SK-N-SH (cell line): ENCODE measurements at regions not wholly inside any gene's neighbourhood (a gene's known extent, or its start where the extent isn't known, plus 50 kb on each side); places are given as distances from the start of the nearest gene placed in this dataset.

Source experiments
- CTCF ChIA-PET: fragments of 300-600, 350-600 bp; formaldehyde crosslinking; extraction: SDS; loops from one replicate; lab custom pipeline; 2021; lab: Yijun Ruan, JAX
- POLR2A ChIA-PET: fragments of 350-600 bp; sonication (Branson Sonifier 250); formaldehyde crosslinking; extraction: SDS; loops from one replicate; lab custom pipeline; 2020; ENCODE audit warnings: antibody characterized with exemption, inconsistent platforms; lab: Yijun Ruan, JAX
- DNase-seq: peaks from one replicate; pipeline ENCODE4 v3.0.0; 2012
- H2AFZ ChIP-seq: fragments of 200-600 bp; sonication (generic); 2 replicates; pipeline ENCODE4 v1.8.1; 2016; ENCODE audit warnings: antibody characterized with exemption, mild to moderate bottlenecking, low read depth
- H3F3A ChIP-seq: fragments of 200-600 bp; sonication (generic); replicated peaks from 2 replicates; pipeline ENCODE3; 2016; ENCODE audit warnings: antibody characterized with exemption, mild to moderate bottlenecking; ENCODE audit not compliant: insufficient read depth
- H3K27ac ChIP-seq, 2 experiments: fragments of 200-500 bp in 1 of 2; fragments of 200-600 bp in 1 of 2; sonication (Bioruptor generic) in 1 of 2; sonication (generic), shearing (Covaris generic) in 1 of 2; 2 replicates each; pipeline versions ENCODE4 v1.5.1 to v1.6.1; 2014 to 2016; ENCODE audit warnings: low read depth in 2 of 2, inconsistent platforms in 1 of 2, low read length in 1 of 2, mild to moderate bottlenecking in 1 of 2, mixed read lengths in 1 of 2
- H3K27me3 ChIP-seq: fragments of 200-600 bp; sonication (generic), shearing (Covaris generic); 2 replicates; pipeline ENCODE4 v1.6.1; 2016; ENCODE audit warnings: mixed run types; ENCODE audit not compliant: insufficient read depth
- H3K36me3 ChIP-seq, 2 experiments: fragments of 200-500 bp in 1 of 2; fragments of 200-600 bp in 1 of 2; sonication (Bioruptor generic) in 1 of 2; sonication (generic) in 1 of 2; replicated peaks in 1 of 2; 2 replicates each; pipeline versions ENCODE3 to v1.5.1; 2014 to 2016; ENCODE audit warnings: low read length in 1 of 2, mild to moderate bottlenecking in 1 of 2; ENCODE audit not compliant: insufficient read depth in 2 of 2, control insufficient read depth in 1 of 2
- H3K4me1 ChIP-seq, 2 experiments: fragments of 200-500 bp in 1 of 2; fragments of 200-600 bp in 1 of 2; sonication (Bioruptor generic) in 1 of 2; sonication (generic), shearing (Covaris generic) in 1 of 2; 2 replicates each; pipeline versions ENCODE4 v1.5.1 to v1.6.1; 2014 to 2016; ENCODE audit warnings: low read depth in 1 of 2, low read length in 1 of 2, mixed run types in 1 of 2; ENCODE audit not compliant: insufficient read depth in 2 of 2, control insufficient read depth in 1 of 2
- H3K4me2 ChIP-seq: fragments of 200-600 bp; sonication (generic), shearing (Covaris generic); 2 replicates; pipeline ENCODE4 v1.6.1; 2017; ENCODE audit warnings: mixed run types
- H3K4me3 ChIP-seq, 2 experiments: fragments of 200-500 bp in 1 of 2; fragments of 200-600 bp in 1 of 2; sonication (Bioruptor generic) in 1 of 2; sonication (generic), shearing (Covaris generic) in 1 of 2; 2 replicates each; pipeline versions ENCODE4 v1.5.1 to v1.8.1; 2014 to 2016; ENCODE audit warnings: low read depth in 2 of 2, inconsistent platforms in 1 of 2, low read length in 1 of 2, mild to moderate bottlenecking in 1 of 2, mixed read lengths in 1 of 2, moderate library complexity in 1 of 2
- H3K79me2 ChIP-seq: fragments of 200-600 bp; sonication (generic); 2 replicates; pipeline ENCODE4 v1.8.1; 2017; ENCODE audit warnings: mild to moderate bottlenecking; ENCODE audit not compliant: insufficient read depth
- H3K9ac ChIP-seq: fragments of 200-600 bp; sonication (generic); 2 replicates; pipeline ENCODE4 v1.6.1; 2017; ENCODE audit warnings: mixed run types
- H3K9me2 ChIP-seq: fragments of 200-600 bp; sonication (generic); 2 replicates; pipeline ENCODE4 v1.6.1; 2017; ENCODE audit warnings: mixed run types
- H3K9me3 ChIP-seq: fragments of 200-600 bp; sonication (generic); 2 replicates; pipeline ENCODE4 v1.6.1; 2017; ENCODE audit warnings: mixed run types, mild to moderate bottlenecking, moderate library complexity
- H4K20me1 ChIP-seq: fragments of 200-600 bp; sonication (generic); 2 replicates; pipeline ENCODE4 v1.6.1; 2017; ENCODE audit warnings: mild to moderate bottlenecking, mixed run types; ENCODE audit not compliant: insufficient read depth
- EP300 ChIP-seq, 2 experiments: IDR thresholded peaks; 2 replicates each; pipeline versions ENCODE4 v1.4.0 to v1.6.1; 2012; ENCODE audit warnings: borderline replicate concordance in 1 of 2, low read depth in 1 of 2, low read length in 1 of 2
- EZH2phosphoT487 ChIP-seq: fragments of 200-600 bp; sonication (generic); IDR thresholded peaks from 2 replicates; pipeline ENCODE4 v1.6.1; 2017; ENCODE audit warnings: low read depth, mixed run types, mild to moderate bottlenecking, antibody characterized with exemption, moderate library complexity, borderline replicate concordance
- FOSL2 ChIP-seq: IDR thresholded peaks from 2 replicates; pipeline ENCODE4 v1.4.0; 2012; ENCODE audit warnings: low read depth, mild to moderate bottlenecking, moderate library complexity, borderline replicate concordance
- JUND ChIP-seq: IDR thresholded peaks from 2 replicates; pipeline ENCODE4 v1.4.0; 2012
- PBX3 ChIP-seq: IDR thresholded peaks from 2 replicates; pipeline ENCODE4; 2012
- RAD21 ChIP-seq: IDR thresholded peaks from 2 replicates; pipeline ENCODE4 v1.6.1; 2012; ENCODE audit warnings: mild to moderate bottlenecking, low read length
- RCOR1 ChIP-seq: fragments of 150-350 bp; IDR thresholded peaks from 2 replicates; pipeline ENCODE4 v1.6.1; 2017; ENCODE audit warnings: antibody characterized with exemption, low read length
- REST ChIP-seq: IDR thresholded peaks from 2 replicates; pipeline ENCODE4 v1.6.1; 2012; ENCODE audit warnings: mild to moderate bottlenecking, low read depth, low read length, moderate library complexity
- RXRA ChIP-seq: IDR thresholded peaks from 2 replicates; pipeline ENCODE4 v1.4.0; 2012; ENCODE audit warnings: low read depth, mild to moderate bottlenecking, borderline replicate concordance
- SIN3A ChIP-seq: IDR thresholded peaks from 2 replicates; pipeline ENCODE4 v1.6.1; 2012; ENCODE audit warnings: low read depth, mild to moderate bottlenecking, low read length, moderate library complexity, borderline replicate concordance
- TCF12 ChIP-seq: IDR thresholded peaks from 2 replicates; pipeline ENCODE4 v1.4.0; 2012
- TEAD4 ChIP-seq: IDR thresholded peaks from 2 replicates; pipeline ENCODE4 v1.4.0; 2012; ENCODE audit warnings: mild to moderate bottlenecking, borderline replicate concordance; ENCODE audit not compliant: insufficient read depth
- USF1 ChIP-seq: IDR thresholded peaks from 2 replicates; pipeline ENCODE4 v1.4.0; 2012; ENCODE audit warnings: low read depth, borderline replicate concordance
- USF2 ChIP-seq: fragments of 150-350 bp; IDR thresholded peaks from 2 replicates; pipeline ENCODE4 v1.6.1; 2017; ENCODE audit warnings: antibody characterized with exemption, low read length, low read depth, borderline replicate concordance
- WGBS: methylation state at CpG from one replicate; pipeline ENCODE4 v1.1.6; 2017; ENCODE audit warnings: low lambda C conversion rate; 5-methylcytosine and 5-hydroxymethylcytosine counted together
- TF ChIP-seq, protein P1 (sequence below): fragments of 200-600 bp; sonication (generic); IDR thresholded peaks from 2 replicates; pipeline ENCODE4 v1.6.1; 2017; ENCODE audit warnings: antibody characterized with exemption, mild to moderate bottlenecking, moderate library complexity
- TF ChIP-seq, protein P2 (sequence below): IDR thresholded peaks from 2 replicates; pipeline ENCODE4 v1.4.0; 2012; ENCODE audit warnings: low read depth

DNA sequence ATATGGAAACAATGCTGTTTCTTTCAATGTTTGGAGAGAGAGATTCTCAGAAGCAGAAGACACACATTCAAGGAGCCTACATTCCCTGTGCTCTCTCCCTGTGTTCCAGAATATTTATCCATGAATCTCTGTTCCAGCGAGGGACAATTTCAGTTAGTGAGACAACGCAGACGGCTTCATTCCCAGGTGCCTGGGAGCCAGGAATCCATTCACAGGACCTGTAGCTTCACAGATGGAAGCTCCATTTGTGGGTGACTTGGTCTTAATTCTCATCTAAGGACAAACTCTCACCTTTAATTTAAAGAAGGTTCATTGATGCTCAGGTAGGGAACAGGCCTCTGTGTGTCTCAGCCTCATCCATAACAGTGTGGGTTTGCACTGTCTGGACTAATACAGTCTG is 1156.6 kb downstream of the RPIA start (continued):
- TF ChIP-seq REST, result no peak
- TF ChIP-seq EZH2phosphoT487, result no peak
- no peak for TF ChIP-seq SIN3A
- no peak for TF ChIP-seq USF1

- no peaks in the 10 kb centered on the region for H3K9me2 ChIP-seq
- H4K20me1 ChIP-seq, result no peaks in the 10 kb centered on the region
- no peaks in the 10 kb centered on the region for H3K36me3 ChIP-seq
- H2AFZ ChIP-seq, result no peak overlapping the region
- WGBS, result 0% methylated on average over 2 of the region's 2 CpGs
- H3K79me2 ChIP-seq, result no peaks in the 10 kb centered on the region
- H3K9ac ChIP-seq, result no peak overlapping the region
- no peak overlapping the region for H3K27ac ChIP-seq
- H3F3A ChIP-seq, result no peaks in the 10 kb centered on the region
- ChIA-PET CTCF (no interaction called here), POLR2A (no interaction called here)
- H3K27me3 ChIP-seq, result no peaks in the 10 kb centered on the region; the same call in 1 of the 2 replicates
- H3K9me3 ChIP-seq, result no peaks in the 10 kb centered on the region
- no peak overlapping the region for H3K4me3 ChIP-seq
- H3K4me2 ChIP-seq, result no peak overlapping the region
- DNase-seq, result no peak
- H3K4me1 ChIP-seq, result no peaks in the 10 kb centered on the region
- TF ChIP-seq TCF12 (no peak), EP300 (IDR thresholded peaks at IDR 0.05; ENCODE audit: borderline replicate concordance in 1 of 2, low read depth in 1 of 2, low read length in 1 of 2) (no peak), RXRA (no peak), USF1 (no peak), SIN3A (no peak), RAD21 (no peak), REST (no peak), PBX3 (no peak), USF2 (no peak), RCOR1 (no peak), JUND (no peak), TEAD4 (no peak), FOSL2 (no peak)
- TF ChIP-seq, protein P1, sequence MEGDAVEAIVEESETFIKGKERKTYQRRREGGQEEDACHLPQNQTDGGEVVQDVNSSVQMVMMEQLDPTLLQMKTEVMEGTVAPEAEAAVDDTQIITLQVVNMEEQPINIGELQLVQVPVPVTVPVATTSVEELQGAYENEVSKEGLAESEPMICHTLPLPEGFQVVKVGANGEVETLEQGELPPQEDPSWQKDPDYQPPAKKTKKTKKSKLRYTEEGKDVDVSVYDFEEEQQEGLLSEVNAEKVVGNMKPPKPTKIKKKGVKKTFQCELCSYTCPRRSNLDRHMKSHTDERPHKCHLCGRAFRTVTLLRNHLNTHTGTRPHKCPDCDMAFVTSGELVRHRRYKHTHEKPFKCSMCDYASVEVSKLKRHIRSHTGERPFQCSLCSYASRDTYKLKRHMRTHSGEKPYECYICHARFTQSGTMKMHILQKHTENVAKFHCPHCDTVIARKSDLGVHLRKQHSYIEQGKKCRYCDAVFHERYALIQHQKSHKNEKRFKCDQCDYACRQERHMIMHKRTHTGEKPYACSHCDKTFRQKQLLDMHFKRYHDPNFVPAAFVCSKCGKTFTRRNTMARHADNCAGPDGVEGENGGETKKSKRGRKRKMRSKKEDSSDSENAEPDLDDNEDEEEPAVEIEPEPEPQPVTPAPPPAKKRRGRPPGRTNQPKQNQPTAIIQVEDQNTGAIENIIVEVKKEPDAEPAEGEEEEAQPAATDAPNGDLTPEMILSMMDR, result no peak
- TF ChIP-seq, protein P2, sequence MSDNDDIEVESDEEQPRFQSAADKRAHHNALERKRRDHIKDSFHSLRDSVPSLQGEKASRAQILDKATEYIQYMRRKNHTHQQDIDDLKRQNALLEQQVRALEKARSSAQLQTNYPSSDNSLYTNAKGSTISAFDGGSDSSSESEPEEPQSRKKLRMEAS, result no peak
These were observed 1157.4 kb downstream of the RPIA start for GRCh38 chr2:89848763-89849368.
